Stimulated activated CD8-positive, alpha-beta memory T cell treated with anti-CD3 and anti-CD28 coated beads, Interleukin-2, amount 100 ng/mL, for 1 hour (primary cell): ENCODE measurements at regions not wholly inside any gene's neighbourhood (a gene's known extent, or its start where the extent isn't known, plus 50 kb on each side); places are given as distances from the start of the nearest gene placed in this dataset.

Source experiments
- DNase-seq, 2 donors: peaks; one replicate each; pipeline ENCODE4 v3.0.0-alpha.2; 2020; ENCODE audit warnings: low read depth in 2 of 2

- no peak for DNase-seq
These were observed 98.6 kb downstream of the FHDC1 start for GRCh38 chr4:153034681-153035080.

DNA sequence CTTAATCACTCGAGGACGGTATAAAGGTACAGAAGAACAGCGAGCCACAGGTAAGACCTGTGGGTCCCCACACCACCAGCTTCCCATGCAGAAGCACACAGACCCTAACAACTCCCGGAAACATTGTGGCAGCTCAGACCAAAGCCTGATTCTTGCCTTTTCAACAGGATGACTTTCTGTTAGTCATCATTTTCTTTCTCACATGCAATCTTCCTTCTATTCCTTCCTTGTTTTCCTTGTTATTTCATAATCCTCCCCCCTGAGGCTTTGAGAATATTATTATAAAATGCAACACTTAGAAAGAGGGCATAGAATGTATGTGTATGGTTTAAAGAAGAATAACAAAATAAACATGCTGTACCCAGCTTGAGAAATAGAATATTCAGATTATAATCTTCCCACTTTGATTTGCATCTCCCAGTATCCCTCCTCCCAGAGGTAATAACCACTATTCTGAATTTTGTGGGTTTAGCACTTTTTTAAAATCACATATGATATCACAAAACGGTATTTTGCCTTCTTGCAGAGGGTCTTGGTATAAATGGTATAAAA, 100.9 kb downstream of the FHDC1 start:
- DNase-seq, result no peak

DNA sequence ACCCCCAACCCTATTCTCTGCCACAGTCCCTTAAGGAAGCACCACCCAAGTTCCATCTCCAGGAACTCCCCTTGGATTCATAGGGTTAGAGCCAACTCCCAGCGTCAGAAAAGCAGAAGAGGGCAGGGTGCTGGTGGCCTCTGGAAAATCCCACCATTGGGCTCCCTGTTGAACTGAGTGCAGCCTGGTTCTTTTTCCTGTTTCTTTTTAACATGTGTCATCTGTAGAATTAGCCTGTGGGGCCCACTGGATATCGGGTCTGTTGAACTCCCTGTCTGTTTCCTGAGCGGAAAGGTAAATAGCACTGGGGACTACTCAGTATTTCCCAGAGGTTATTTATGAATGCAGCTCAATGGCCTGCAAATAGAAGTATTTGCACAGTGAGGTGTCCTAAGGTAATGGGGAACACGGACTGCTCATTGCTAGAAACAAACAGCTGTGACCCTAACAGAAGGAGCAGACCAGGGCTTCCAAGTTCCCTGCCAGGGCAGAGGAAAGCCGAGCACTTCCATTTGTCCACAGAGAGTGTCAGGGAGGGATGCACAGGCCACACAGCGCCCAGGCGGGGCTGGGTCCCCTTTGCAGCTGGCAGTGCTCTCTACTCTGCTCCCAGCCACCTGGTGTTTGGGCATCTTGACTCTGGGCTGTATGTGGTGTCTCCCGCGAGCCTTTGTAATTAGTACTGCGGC, 102.6 kb downstream of the FHDC1 start:
- no peak for DNase-seq

GRCh38 chr4:153039542-153040185, 103.5 kb downstream of the FHDC1 start:
- no peak for DNase-seq

DNA sequence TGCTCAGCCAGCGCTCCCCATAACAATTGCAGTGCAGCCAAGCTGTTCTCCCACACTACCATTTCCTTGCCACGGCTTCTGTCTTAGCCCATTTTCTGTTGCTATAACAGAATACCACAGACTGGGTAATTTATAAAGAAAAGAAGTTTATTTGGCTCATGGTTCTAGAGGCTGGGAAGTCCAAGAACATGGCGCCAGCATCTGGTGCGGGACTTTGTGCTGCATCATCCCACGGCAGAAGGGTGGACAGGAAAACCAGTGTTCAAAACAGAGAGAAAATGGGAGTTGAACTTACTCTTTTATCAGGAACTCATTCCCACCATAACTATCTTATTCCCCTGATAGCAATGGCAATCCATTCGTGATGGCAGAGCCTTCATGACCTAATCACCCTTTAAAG, 104.6 kb downstream of the FHDC1 start:
- DNase-seq, result no peak

GRCh38 chr4:153044036-153044435, 107.9 kb downstream of the FHDC1 start:
- DNase-seq, result no peak

DNA sequence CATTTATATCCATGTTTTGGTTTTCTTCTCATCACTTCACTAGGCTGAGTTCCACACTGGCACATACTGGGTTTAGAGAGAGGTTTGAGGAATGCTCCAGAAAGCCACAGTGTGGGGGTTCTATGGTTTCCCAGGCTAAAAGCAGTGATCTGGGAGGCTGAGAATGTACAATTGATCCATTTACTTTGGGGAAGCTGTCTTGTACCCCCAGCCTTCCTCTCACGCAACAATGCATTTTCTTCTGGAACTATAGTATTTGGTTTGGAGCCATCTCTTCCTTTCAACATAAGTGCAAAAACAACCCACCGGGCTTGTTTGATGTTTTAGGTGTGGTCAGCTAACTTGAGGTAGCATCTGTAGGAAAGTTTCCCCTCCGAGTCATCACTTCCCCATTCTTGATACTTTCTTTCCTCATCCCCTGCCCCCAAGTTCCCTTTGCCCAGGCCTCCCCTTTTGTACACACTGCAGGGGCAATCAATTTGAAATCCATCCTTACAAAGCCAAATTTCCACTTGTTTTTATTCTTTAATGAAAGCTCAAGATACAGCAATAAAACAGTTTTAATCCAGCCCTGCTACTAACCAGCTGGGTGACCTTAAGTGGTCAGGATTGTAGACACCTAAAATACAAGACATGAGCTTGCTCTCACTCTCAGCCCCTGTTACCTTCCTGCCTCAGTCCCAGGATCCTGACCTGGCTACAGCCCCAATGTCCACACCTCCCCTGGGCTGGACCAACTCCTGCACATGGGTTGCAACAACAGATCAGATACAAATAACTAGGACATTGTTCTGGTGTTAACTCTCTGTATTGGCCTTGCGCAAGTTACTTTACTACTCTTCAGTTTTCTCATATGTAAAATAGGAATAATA, 109.2 kb downstream of the FHDC1 start:
- DNase-seq, result no peak

DNA sequence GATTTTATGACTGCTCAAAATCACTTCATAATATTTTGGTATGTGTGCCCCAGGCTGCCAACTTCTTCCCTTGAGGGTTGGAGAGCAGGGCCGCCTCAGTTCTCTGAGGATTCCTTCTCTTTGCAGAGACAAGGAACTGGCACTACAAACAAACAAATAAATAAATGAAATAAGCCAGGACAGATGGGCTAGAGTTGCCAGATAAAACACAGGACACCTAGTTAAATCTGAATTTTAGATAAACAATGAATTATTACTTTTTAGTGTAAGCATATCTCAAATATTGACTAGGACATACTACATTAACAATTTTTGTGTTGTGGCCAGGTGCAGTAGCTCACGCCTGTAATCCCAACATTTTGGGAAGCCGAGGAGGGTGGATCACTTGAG, 122.5 kb downstream of the FHDC1 start:
- DNase-seq, result no peak

- no peak for DNase-seq
These were observed 124.1 kb downstream of the FHDC1 start for GRCh38 chr4:153060196-153060595.

- no peak for DNase-seq
These were observed 125.8 kb downstream of the FHDC1 start for GRCh38 chr4:153061971-153062370.

- no peak for DNase-seq
These were observed 126.6 kb downstream of the FHDC1 start for GRCh38 chr4:153062652-153063168.

GRCh38 chr4:153063490-153063889, 127.4 kb downstream of the FHDC1 start:
- DNase-seq, result no peak

DNA sequence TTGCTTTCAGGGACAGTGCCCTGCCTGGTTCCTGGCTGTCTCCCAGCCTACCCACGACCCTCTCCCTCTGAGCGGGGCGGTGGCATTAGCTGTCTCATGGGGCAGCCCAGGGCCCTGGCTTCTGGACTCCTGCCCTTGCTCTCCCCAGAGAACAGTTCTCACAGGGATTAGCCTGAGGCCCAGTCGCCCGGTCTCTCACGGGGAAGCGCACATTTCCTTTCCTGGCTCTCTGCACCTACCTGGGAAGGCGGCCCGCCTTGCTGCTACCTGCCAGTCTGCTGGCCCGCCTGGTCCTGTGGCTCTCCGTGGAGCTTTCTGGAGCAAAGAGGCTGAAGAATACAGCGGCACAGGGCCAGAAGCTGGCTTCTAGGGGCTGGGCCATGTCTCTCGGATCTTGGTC, 128.4 kb downstream of the FHDC1 start:
- DNase-seq, result no peak

DNA sequence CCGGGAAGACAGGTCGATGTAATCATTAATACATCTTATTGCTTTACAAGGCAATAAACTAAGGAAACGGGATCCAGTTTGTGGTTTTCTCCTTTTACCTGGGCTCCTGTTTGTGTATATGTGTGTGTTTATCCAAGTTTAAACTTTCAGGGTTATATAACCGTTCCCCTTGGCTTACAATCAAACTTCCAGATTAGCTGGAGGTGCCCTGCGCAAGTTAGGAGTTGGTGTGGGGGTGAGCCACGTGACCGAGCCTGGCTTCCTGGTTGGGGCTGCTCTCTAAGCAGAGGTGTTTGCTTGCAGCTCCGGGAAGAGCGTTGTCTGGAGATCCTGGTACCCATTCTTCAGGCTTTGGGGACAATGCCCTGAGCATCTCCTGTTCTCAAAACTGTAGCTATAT, 129.2 kb downstream of the FHDC1 start:
- DNase-seq, result no peak

GRCh38 chr4:153067376-153067775, 131.3 kb downstream of the FHDC1 start:
- DNase-seq, result no peak

- no peak for DNase-seq
These were observed 132.6 kb downstream of the FHDC1 start for GRCh38 chr4:153068751-153069150.

- no peak for DNase-seq
These were observed 132.2 kb upstream of the TRIM2 start for GRCh38 chr4:153071958-153072598.

DNA sequence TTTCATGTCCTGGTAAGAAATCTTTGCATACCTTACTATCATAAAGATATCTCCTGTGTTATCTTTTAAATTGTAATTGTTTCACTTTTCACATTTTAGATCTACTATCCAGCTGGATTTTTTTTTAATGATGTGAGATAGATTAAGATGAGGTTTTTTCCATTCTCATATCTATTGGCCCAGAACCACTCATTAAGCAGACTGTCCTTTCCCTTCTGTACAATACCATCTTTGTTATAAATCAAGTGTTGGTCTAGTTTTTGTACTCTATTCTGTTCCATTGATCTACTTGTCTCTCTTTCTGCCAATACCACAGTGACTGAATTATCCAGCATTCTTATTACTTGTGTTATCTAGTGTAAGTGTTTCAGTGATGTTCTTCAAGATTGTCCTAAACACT, 131.6 kb upstream of the TRIM2 start:
- no peak for DNase-seq

- no peak for DNase-seq
These were observed 129.8 kb upstream of the TRIM2 start for GRCh38 chr4:153074486-153074885.

- no peak for DNase-seq
These were observed 129.2 kb upstream of the TRIM2 start for GRCh38 chr4:153074936-153075630.
